ENCODE measurements at regions not wholly inside any gene's neighbourhood (a gene's known extent, or its start where the extent isn't known, plus 50 kb on each side); places are given as distances from the start of the nearest gene placed in this dataset.

- no peak for DNase-seq
- Mint-ChIP-seq H3K36me3 (ENCODE audit: low read depth) (no peaks in the 10 kb centered on the region), H3K4me1 (no peaks in the 10 kb centered on the region), H3K27ac (no peak overlapping the region), H3K9me3 (no peaks in the 10 kb centered on the region), H3K27me3 (no peaks in the 10 kb centered on the region), H3K4me3 (no peak overlapping the region)
- ChIA-PET CTCF (interaction anchor here (1.0 kb wide), 1 partner anchor 9 kb away, joined by 3 read pairs; no protein-coding TSS in a partner anchor), POLR2A (no interaction called here)
Measured at GRCh38 chr14:54282849-54283248, 114.0 kb upstream of the CDKN3 start.

DNA sequence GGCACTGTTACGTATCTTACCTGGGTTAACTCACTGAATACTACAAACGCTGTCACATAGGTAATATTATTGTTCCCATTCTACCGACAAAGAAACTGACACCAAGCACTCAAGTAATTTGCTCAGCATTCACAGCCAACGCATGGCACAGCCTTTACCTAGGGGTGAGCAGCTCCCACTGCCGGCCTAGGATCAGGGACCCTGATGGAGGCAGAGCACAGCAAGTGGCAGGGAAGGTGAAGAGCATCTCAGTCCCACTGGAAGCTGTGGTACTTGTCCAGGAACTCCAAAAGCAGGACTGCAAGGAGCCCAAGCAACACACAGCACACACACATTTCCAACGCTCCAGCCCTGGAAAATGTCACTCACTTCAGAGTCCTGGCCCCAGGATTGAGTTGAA, 111.8 kb upstream of the CDKN3 start:
- Mint-ChIP-seq H3K9me3 (no peaks in the 10 kb centered on the region), H3K36me3 (ENCODE audit: low read depth) (no peaks in the 10 kb centered on the region), H3K4me1 (no peaks in the 10 kb centered on the region), H3K4me3 (no peak overlapping the region), H3K27ac (no peak overlapping the region), H3K27me3 (no peaks in the 10 kb centered on the region)
- ChIA-PET CTCF (no interaction called here), POLR2A (no interaction called here)
- no peak for DNase-seq

DNA sequence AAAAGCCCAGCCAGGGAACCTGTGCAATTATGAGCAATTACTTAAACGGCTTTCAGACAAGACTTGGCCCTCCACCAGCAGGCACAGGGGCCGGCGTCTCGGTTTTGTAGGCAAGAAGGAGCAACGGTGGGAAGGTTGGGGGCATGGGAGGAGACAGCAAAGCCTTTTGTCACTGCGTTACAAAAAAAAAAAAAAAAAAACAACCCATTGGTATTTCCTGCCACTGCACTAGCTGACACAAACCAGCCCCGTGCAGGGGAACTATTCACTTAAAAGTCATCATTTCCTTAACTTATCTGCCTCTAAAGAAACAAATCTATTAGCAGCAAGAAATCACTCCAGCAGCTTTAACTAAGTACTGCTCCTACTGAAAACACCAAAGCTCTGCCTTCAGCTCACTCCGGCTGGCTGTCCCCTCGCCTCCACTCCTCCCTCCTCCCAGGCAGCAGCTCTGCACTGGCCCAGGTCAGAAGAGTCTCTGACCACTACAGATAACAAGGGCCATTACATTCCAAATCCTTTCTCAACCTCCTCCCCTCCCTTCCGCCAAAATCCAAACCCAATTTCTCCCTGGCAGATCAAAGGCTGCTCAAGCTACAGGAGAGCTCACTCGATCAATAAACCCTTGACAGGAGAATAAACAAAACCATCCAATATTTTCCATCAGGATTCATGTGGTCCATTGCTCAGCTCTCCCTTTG, 105.2 kb upstream of the CDKN3 start:
- Mint-ChIP-seq H3K27ac (no peak overlapping the region), H3K9me3 (no peaks in the 10 kb centered on the region), H3K27me3 (peaks cover 36% of the 10 kb centered on the region), H3K4me3 (no peak overlapping the region), H3K4me1 (no peaks in the 10 kb centered on the region), H3K36me3 (ENCODE audit: low read depth) (no peaks in the 10 kb centered on the region)
- DNase-seq = no peak
- ChIA-PET CTCF (interaction anchor here (0.8 kb wide), 1 partner anchor 9 kb away, joined by 3 read pairs; no protein-coding TSS in a partner anchor), POLR2A (no interaction called here)

DNA sequence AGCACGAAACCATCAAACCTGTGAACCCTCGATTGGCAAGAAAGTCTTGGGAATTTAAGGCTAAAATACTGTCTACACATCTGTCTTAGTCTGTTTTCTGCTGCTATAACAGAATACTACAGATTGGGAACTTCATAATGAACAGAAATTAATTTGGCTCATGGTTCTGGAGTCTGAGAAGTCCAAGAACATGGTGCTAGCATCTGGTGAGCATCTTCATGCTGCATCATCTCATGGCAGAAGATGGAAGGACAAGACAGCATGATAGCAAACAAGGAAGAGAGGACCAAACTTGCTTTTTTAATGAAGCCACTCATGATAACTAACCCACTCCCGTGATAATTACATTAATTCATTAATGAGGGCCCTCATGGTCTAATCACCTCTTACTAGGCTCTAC, 102.0 kb upstream of the CDKN3 start:
- no peaks in the 10 kb centered on the region for H3K4me1 Mint-ChIP-seq
- H3K9me3 Mint-ChIP-seq = no peaks in the 10 kb centered on the region
- H3K27me3 Mint-ChIP-seq = peaks cover 50% of the 10 kb centered on the region
- H3K4me3 Mint-ChIP-seq = no peak overlapping the region
- H3K27ac Mint-ChIP-seq = no peak overlapping the region
- H3K36me3 Mint-ChIP-seq (ENCODE audit: low read depth) = no peaks in the 10 kb centered on the region
- ChIA-PET CTCF (no interaction called here), POLR2A (no interaction called here)
- DNase-seq = no peak

- H3K27me3 Mint-ChIP-seq = peaks cover 37% of the 10 kb centered on the region
- DNase-seq = no peak
- no peaks in the 10 kb centered on the region for H3K4me1 Mint-ChIP-seq
- H3K4me3 Mint-ChIP-seq = no peak overlapping the region
- no peaks in the 10 kb centered on the region for H3K9me3 Mint-ChIP-seq
- H3K36me3 Mint-ChIP-seq (ENCODE audit: low read depth) = no peaks in the 10 kb centered on the region
- CTCF ChIA-PET = interaction anchor here (1.0 kb wide), 1 partner anchor 8 kb away, joined by 3 read pairs; no protein-coding TSS in a partner anchor
- POLR2A ChIA-PET = no interaction called here
- H3K27ac Mint-ChIP-seq = no peak overlapping the region
Measured at GRCh38 chr14:54299410-54300363, 97.1 kb upstream of the CDKN3 start.

- POLR2A ChIA-PET = no interaction called here
- CTCF ChIA-PET = interaction anchor here (1.4 kb wide), 1 partner anchor 9 kb away, joined by 3 read pairs; no protein-coding TSS in a partner anchor
- no peak overlapping the region for H3K4me3 Mint-ChIP-seq
- H3K36me3 Mint-ChIP-seq (ENCODE audit: low read depth) = no peaks in the 10 kb centered on the region
- H3K27me3 Mint-ChIP-seq = peaks cover 29% of the 10 kb centered on the region
- no peak overlapping the region for H3K27ac Mint-ChIP-seq
- H3K9me3 Mint-ChIP-seq = no peaks in the 10 kb centered on the region
- no peaks in the 10 kb centered on the region for H3K4me1 Mint-ChIP-seq
- no peak for DNase-seq
Measured at GRCh38 chr14:54300881-54301280, 95.9 kb upstream of the CDKN3 start.

DNA sequence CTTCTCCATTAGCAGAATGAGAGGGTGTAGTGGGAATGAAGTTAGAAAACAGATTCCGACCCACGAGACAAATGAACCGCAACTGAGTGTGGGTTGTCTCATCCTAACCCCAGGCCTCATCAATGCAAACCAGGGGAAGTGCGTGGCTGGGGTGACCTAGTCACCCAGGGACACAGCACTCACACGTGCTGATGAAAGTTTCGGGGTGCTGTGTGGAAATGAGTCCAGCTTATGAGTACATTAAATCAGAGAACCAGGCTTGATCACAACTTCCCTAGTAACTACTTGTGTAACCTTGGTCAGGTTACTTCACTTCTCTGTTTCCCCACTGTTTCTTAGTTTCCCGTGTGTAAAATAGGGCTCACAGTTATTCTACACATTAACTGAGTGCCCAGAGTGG, 95.4 kb upstream of the CDKN3 start:
- CTCF ChIA-PET = interaction anchor here (1.4 kb wide), 1 partner anchor 9 kb away, joined by 3 read pairs; no protein-coding TSS in a partner anchor
- Mint-ChIP-seq H3K36me3 (ENCODE audit: low read depth) (no peaks in the 10 kb centered on the region), H3K9me3 (no peaks in the 10 kb centered on the region), H3K4me3 (no peak overlapping the region), H3K27ac (no peak overlapping the region), H3K4me1 (no peaks in the 10 kb centered on the region), H3K27me3 (peaks cover 28% of the 10 kb centered on the region)
- POLR2A ChIA-PET = no interaction called here
- DNase-seq = no peak

GRCh38 chr14:54306806-54307205, 90.0 kb upstream of the CDKN3 start:
- Mint-ChIP-seq H3K4me1 (no peaks in the 10 kb centered on the region), H3K9me3 (no peaks in the 10 kb centered on the region)

DNA sequence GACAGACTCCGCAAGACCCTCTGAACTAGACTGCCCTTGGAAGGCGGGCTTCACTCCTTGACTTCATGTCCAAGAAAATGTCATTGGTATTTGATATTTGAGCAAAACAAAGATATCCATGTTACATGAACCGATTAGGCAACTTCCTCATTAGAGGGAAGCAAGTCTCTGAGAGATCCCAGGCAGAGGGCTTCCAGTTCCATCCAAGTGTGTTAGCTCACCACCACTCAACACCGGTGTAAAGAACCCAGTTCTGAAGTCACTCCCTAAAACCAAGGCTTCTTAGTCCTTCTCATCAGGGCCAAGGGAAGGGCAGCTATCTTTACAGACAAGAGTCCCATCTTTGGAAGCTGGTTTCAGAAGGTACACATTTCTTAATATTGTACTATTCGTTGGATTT, 87.2 kb upstream of the CDKN3 start:
- H3K27me3 Mint-ChIP-seq = peaks cover 2% of the 10 kb centered on the region
- H3K4me3 Mint-ChIP-seq = no peak overlapping the region
- H3K36me3 Mint-ChIP-seq (ENCODE audit: low read depth) = no peaks in the 10 kb centered on the region
- H3K9me3 Mint-ChIP-seq = no peaks in the 10 kb centered on the region
- no peak for DNase-seq
- POLR2A ChIA-PET = no interaction called here
- no peak overlapping the region for H3K27ac Mint-ChIP-seq
- H3K4me1 Mint-ChIP-seq = no peaks in the 10 kb centered on the region
- CTCF ChIA-PET = interaction anchor here (1.2 kb wide), 1 partner anchor 8 kb away, joined by 3 read pairs; no protein-coding TSS in a partner anchor

More at GRCh38 chr14:54306806-54307205, 90.0 kb upstream of the CDKN3 start:
- POLR2A ChIA-PET = no interaction called here
- DNase-seq = no peak
- H3K27me3 Mint-ChIP-seq = peaks cover 13% of the 10 kb centered on the region
- H3K27ac Mint-ChIP-seq = no peak overlapping the region
- H3K36me3 Mint-ChIP-seq (ENCODE audit: low read depth) = no peaks in the 10 kb centered on the region
- CTCF ChIA-PET = no interaction called here
- no peak overlapping the region for H3K4me3 Mint-ChIP-seq

GRCh38 chr14:54310151-54310850, 86.5 kb upstream of the CDKN3 start:
- Mint-ChIP-seq H3K4me3 (no peak overlapping the region), H3K9me3 (no peaks in the 10 kb centered on the region), H3K27me3 (peaks cover 2% of the 10 kb centered on the region), H3K27ac (no peak overlapping the region), H3K36me3 (ENCODE audit: low read depth) (no peaks in the 10 kb centered on the region), H3K4me1 (no peaks in the 10 kb centered on the region)
- CTCF ChIA-PET = interaction anchor here (1.2 kb wide), 1 partner anchor 9 kb away, joined by 3 read pairs; no protein-coding TSS in a partner anchor
- POLR2A ChIA-PET = no interaction called here
- no peak for DNase-seq

- no peak overlapping the region for H3K27ac Mint-ChIP-seq
- no peak for DNase-seq
- H3K4me3 Mint-ChIP-seq = no peak overlapping the region
- peaks cover 2% of the 10 kb centered on the region for H3K27me3 Mint-ChIP-seq
- H3K4me1 Mint-ChIP-seq = no peaks in the 10 kb centered on the region
- ChIA-PET CTCF (no interaction called here), POLR2A (no interaction called here)
- no peaks in the 10 kb centered on the region for H3K9me3 Mint-ChIP-seq
- no peaks in the 10 kb centered on the region for H3K36me3 Mint-ChIP-seq (ENCODE audit: low read depth)
Measured at GRCh38 chr14:54310851-54311228, 86.0 kb upstream of the CDKN3 start.

GRCh38 chr14:54312166-54312801, 84.5 kb upstream of the CDKN3 start:
- no peak overlapping the region for H3K4me3 Mint-ChIP-seq
- no peaks in the 10 kb centered on the region for H3K4me1 Mint-ChIP-seq
- peaks cover 2% of the 10 kb centered on the region for H3K27me3 Mint-ChIP-seq
- no peak overlapping the region for H3K27ac Mint-ChIP-seq
- DNase-seq = no peak
- H3K9me3 Mint-ChIP-seq = no peaks in the 10 kb centered on the region
- POLR2A ChIA-PET = no interaction called here
- no peaks in the 10 kb centered on the region for H3K36me3 Mint-ChIP-seq (ENCODE audit: low read depth)
- CTCF ChIA-PET = no interaction called here

Measured in activated CD4-positive, alpha-beta T cell treated with anti-CD3 and anti-CD28 coated beads, Interleukin-2, amount 10 ng/mL, durations not matched to agents 7 days and 5 days (primary cell).